Activated CD8-positive, alpha-beta T cell treated with anti-CD3 and anti-CD28 coated beads, Interleukin-2, amount 10 ng/mL, durations not matched to agents 7 days and 5 days (primary cell): ENCODE measurements at regions not wholly inside any gene's neighbourhood (a gene's known extent, or its start where the extent isn't known, plus 50 kb on each side); places are given as distances from the start of the nearest gene placed in this dataset.
A peak's percentile ranks its signal among the peaks of the same experiment; 100 is the strongest.
"Not testable (repeated sequence)": the region's sequence is repeated elsewhere in the genome, so short reads cannot be mapped to it uniquely, and the experiment has no call there.

ENCODE experiments used
- ATAC-seq: fragments of 150-1000 bp; cut with Tn5 transposase; one replicate; pipeline ENCODE4 v1.10.0; 2021; ENCODE audit warnings: moderate library complexity
- CTCF ChIA-PET: fragments of 350-600 bp; sonication (Branson Sonifier 250); formaldehyde crosslinking; loops from one replicate; lab custom pipeline; 2021; ENCODE audit warnings: antibody characterized with exemption; lab: Charles Lee
- POLR2A ChIA-PET: fragments of 350-600 bp; sonication (Branson Sonifier 250); formaldehyde crosslinking; loops from one replicate; lab custom pipeline; 2021; ENCODE audit warnings: antibody characterized with exemption; lab: Charles Lee
- DNase-seq: peaks from one replicate; pipeline ENCODE4 v3.0.0-alpha.2; 2020
- H3K27ac Mint-ChIP-seq: one replicate; pipeline ENCODE4 v1.8.0; 2021; ENCODE audit warnings: mild to moderate bottlenecking, mixed read lengths
- H3K27me3 Mint-ChIP-seq: one replicate; pipeline ENCODE4 v1.8.0; 2021; ENCODE audit warnings: low read depth, mixed read lengths
- H3K36me3 Mint-ChIP-seq: one replicate; pipeline ENCODE4 v1.8.0; 2021; ENCODE audit warnings: low read depth, mixed read lengths
- H3K4me1 Mint-ChIP-seq: one replicate; pipeline ENCODE4 v1.8.0; 2021; ENCODE audit warnings: low read depth, mixed read lengths
- H3K4me3 Mint-ChIP-seq: one replicate; pipeline ENCODE4 v1.8.0; 2021; ENCODE audit warnings: mild to moderate bottlenecking, mixed read lengths
- H3K9me3 Mint-ChIP-seq: one replicate; pipeline ENCODE4 v1.8.0; 2022; ENCODE audit warnings: mixed read lengths; ENCODE audit not compliant: insufficient read depth

- no peaks in the 10 kb centered on the region for H3K4me1 Mint-ChIP-seq
- POLR2A ChIA-PET = no interaction called here
- H3K36me3 Mint-ChIP-seq = no peaks in the 10 kb centered on the region
These were observed 62.3 kb upstream of the PAGE3 start for GRCh38 chrX:55326985-55327384.

GRCh38 chrX:55335296-55335695 is 70.6 kb upstream of the PAGE3 start:
- H3K9me3 Mint-ChIP-seq = no peaks in the 10 kb centered on the region
- ATAC-seq = no peak
- peaks cover 3% of the 10 kb centered on the region for H3K4me1 Mint-ChIP-seq
- H3K27me3 Mint-ChIP-seq = no peaks in the 10 kb centered on the region
- no peaks in the 10 kb centered on the region for H3K36me3 Mint-ChIP-seq
- POLR2A ChIA-PET = no interaction called here
- H3K27ac Mint-ChIP-seq = no peak overlapping the region
- no peak overlapping the region for H3K4me3 Mint-ChIP-seq
- CTCF ChIA-PET = no interaction called here
- no peak for DNase-seq

More at GRCh38 chrX:55326985-55327384, 62.3 kb upstream of the PAGE3 start:
- Mint-ChIP-seq H3K9me3 (no peaks in the 10 kb centered on the region), H3K27ac (no peak overlapping the region), H3K27me3 (no peaks in the 10 kb centered on the region), H3K4me3 (no peak overlapping the region)
- no peak for DNase-seq
- CTCF ChIA-PET = no interaction called here
- no peak for ATAC-seq

GRCh38 chrX:55336176-55336575 is 71.5 kb upstream of the PAGE3 start:
- Mint-ChIP-seq H3K4me3 (no peak overlapping the region), H3K36me3 (no peaks in the 10 kb centered on the region), H3K4me1 (peaks cover 3% of the 10 kb centered on the region), H3K27me3 (no peaks in the 10 kb centered on the region), H3K27ac (no peak overlapping the region), H3K9me3 (no peaks in the 10 kb centered on the region)
- POLR2A ChIA-PET = no interaction called here
- DNase-seq (no peak), ATAC-seq (no peak)
- CTCF ChIA-PET = no interaction called here

GRCh38 chrX:55340896-55341433 is 76.2 kb upstream of the PAGE3 start:
- H3K4me1 Mint-ChIP-seq = peaks cover 6% of the 10 kb centered on the region
- H3K4me3 Mint-ChIP-seq = no peak overlapping the region
- H3K27me3 Mint-ChIP-seq = no peaks in the 10 kb centered on the region
- no peaks in the 10 kb centered on the region for H3K36me3 Mint-ChIP-seq
- H3K9me3 Mint-ChIP-seq = no peaks in the 10 kb centered on the region
- POLR2A ChIA-PET = no interaction called here
- ATAC-seq = no peak
- no peak for DNase-seq
- CTCF ChIA-PET = no interaction called here
- H3K27ac Mint-ChIP-seq = no peak overlapping the region

DNA sequence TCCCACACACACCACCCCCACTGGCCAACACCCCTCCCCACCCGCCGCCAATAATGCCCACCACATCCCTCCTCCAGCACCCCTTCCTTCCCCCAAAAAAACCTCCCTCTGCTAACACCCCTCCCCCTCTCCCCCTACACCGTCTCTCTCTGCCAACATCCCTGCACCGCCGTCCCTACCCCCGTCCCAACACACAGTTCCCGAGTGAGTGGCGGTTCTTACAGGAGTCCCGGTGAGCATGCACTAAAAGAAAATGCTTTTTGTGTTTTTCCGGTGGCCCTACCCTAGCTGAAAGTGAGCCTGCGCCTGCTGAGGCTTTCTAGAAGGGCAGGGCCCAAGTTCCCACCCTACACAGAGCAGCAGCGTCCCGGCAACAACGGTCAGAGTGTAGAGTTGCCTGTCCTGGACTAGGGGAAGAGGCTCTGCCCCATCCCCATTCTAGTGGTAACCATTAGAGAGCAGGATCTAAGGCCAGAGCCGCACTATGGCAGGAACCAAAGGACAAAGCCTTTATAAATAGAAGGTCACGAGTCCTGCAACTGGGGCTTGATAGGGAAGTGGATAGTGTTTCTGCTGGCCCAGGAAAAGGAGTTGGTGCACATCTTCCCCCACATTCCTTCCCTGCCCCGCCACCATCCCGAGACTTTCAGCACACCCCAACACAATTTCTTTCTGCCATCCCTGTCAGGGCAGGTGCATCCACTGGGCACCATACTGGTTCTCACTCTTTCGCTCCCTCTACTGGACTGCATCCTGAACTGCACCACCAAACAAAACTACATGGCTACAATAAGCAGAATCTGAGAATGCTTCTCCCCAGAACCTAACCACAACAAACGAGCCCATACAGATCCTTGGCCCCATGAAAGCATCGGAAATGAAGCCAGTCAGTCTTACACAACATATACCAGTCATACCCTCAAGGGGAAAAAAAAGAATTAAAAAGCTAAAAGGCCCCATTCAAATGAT is 78.1 kb upstream of the PAGE3 start:
- CTCF ChIA-PET = interaction anchor here (0.7 kb wide), 1 partner anchor 207 kb away, joined by 3 read pairs; no protein-coding TSS in a partner anchor
- H3K27me3 Mint-ChIP-seq = no peaks in the 10 kb centered on the region
- H3K4me1 Mint-ChIP-seq = peaks cover 6% of the 10 kb centered on the region
- H3K27ac Mint-ChIP-seq = no peak overlapping the region
- no peak overlapping the region for H3K4me3 Mint-ChIP-seq
- H3K9me3 Mint-ChIP-seq = no peaks in the 10 kb centered on the region
- peak; percentile 61 for ATAC-seq
- POLR2A ChIA-PET = interaction anchor here (0.6 kb wide), 1 partner anchor 10 kb away, joined by 3 read pairs; no protein-coding TSS in a partner anchor
- DNase-seq = peak; percentile 53
- no peaks in the 10 kb centered on the region for H3K36me3 Mint-ChIP-seq

DNA sequence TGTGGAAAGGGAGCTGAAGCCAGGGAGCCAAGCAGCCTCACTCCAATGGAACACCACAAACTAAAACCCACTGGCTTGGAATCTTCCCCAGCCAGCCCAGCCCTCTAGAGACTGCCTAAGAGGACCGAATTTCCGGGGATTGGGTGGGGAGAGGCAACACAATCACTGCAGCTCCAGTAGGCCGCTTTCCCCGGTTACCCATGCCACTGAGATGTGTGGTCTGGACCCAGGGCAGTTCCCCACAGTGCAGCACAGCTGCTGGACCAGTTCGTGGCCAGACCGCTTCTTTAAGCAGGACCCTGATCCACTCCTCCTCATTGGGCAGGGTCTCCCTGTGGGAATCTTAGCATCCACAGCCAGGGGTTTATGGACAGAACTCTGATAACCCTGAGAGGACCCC is 91.9 kb upstream of the PAGE3 start:
- ChIA-PET POLR2A (no interaction called here), CTCF (no interaction called here)
- DNase-seq (no peak), ATAC-seq (no peak)
- no peaks in the 10 kb centered on the region for H3K36me3 Mint-ChIP-seq
- H3K9me3 Mint-ChIP-seq = no peaks in the 10 kb centered on the region
- no peak overlapping the region for H3K27ac Mint-ChIP-seq
- H3K4me1 Mint-ChIP-seq = no peaks in the 10 kb centered on the region
- no peaks in the 10 kb centered on the region for H3K27me3 Mint-ChIP-seq
- no peak overlapping the region for H3K4me3 Mint-ChIP-seq

DNA sequence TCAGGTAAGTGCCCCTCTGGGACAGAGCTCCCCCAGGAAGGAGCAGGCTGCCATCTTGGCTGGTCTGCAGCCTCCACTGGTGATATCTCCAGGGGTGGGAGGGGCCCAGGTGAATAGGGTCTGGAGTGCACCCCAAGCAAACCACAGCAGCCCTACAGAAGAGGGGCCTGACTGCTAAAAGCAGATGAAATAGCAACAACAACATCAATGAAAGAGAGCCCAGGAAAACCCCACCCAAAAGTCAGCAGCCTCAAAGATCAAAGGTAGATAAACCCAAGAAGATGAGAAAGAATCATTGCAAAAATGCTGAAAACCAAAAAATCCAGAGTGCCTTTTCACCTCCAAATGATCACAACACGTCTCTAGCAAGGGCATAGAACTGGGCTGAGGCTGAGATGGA is 92.5 kb upstream of the PAGE3 start:
- Mint-ChIP-seq H3K9me3 (no peaks in the 10 kb centered on the region), H3K27me3 (no peaks in the 10 kb centered on the region), H3K4me3 (no peak overlapping the region), H3K36me3 (no peaks in the 10 kb centered on the region), H3K4me1 (no peaks in the 10 kb centered on the region), H3K27ac (no peak overlapping the region)
- ChIA-PET POLR2A (no interaction called here), CTCF (no interaction called here)
- ATAC-seq (no peak), DNase-seq (no peak)

GRCh38 chrX:55379396-55379795 is 72.5 kb upstream of the MAGEH1 start:
- ATAC-seq (no peak), DNase-seq (no peak)
- Mint-ChIP-seq H3K27me3 (no peaks in the 10 kb centered on the region), H3K9me3 (no peaks in the 10 kb centered on the region), H3K4me3 (no peak overlapping the region), H3K36me3 (no peaks in the 10 kb centered on the region), H3K4me1 (no peaks in the 10 kb centered on the region), H3K27ac (no peak overlapping the region)
- ChIA-PET POLR2A (no interaction called here), CTCF (no interaction called here)

DNA sequence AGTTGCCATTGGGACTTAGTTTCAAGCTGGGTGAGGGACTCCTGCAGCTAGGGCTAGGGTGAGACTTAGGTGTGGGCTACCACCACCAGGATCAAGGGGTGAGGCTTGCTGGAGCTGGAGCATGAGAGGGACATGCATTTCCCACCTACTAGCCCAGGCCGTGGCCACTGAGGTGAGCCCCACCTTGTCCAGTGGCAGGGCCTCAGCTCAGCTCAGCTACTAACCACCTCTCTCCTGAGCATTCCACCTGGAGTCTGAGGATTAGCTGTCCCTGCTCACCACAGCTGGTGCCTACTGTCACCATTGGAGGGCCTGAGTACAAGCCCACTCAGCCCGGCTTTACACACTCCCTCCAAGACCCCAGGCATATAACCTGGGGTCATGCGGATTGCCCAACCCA is 62.6 kb upstream of the MAGEH1 start:
- no peak overlapping the region for H3K4me3 Mint-ChIP-seq
- no peaks in the 10 kb centered on the region for H3K4me1 Mint-ChIP-seq
- DNase-seq (no peak), ATAC-seq (no peak)
- ChIA-PET POLR2A (no interaction called here), CTCF (no interaction called here)
- H3K27me3 Mint-ChIP-seq = no peaks in the 10 kb centered on the region
- H3K9me3 Mint-ChIP-seq = no peaks in the 10 kb centered on the region
- no peaks in the 10 kb centered on the region for H3K36me3 Mint-ChIP-seq
- no peak overlapping the region for H3K27ac Mint-ChIP-seq

- H3K4me3 Mint-ChIP-seq, H3K9me3 Mint-ChIP-seq, H3K27ac Mint-ChIP-seq, DNase-seq, CTCF ChIA-PET, H3K4me1 Mint-ChIP-seq, H3K36me3 Mint-ChIP-seq, ATAC-seq, H3K27me3 Mint-ChIP-seq, POLR2A ChIA-PET: not testable (repeated sequence)
These were observed 55.1 kb upstream of the MAGEH1 start for GRCh38 chrX:55396836-55397235.
